ENCODE measurements at regions not wholly inside any gene's neighbourhood (a gene's known extent, or its start where the extent isn't known, plus 50 kb on each side); places are given as distances from the start of the nearest gene placed in this dataset.

- no peak for TF ChIP-seq ZFX (IDR thresholded peaks at IDR 0.05)
- TF ChIP-seq CTCF (conservative IDR thresholded peaks at IDR 0.05): no peak
- H3K27ac ChIP-seq: no peak overlapping the region
Observed at GRCh38 chr14:65210118-65210821, 108.0 kb upstream of the MAX start.

- no peak overlapping the region for H3K27ac ChIP-seq
- TF ChIP-seq CTCF (conservative IDR thresholded peaks at IDR 0.05) (no peak), ZFX (IDR thresholded peaks at IDR 0.05) (no peak)
Observed at GRCh38 chr14:65210822-65211182, 108.5 kb upstream of the MAX start.

GRCh38 chr14:65211341-65211987 lies 109.1 kb upstream of the MAX start:
- TF ChIP-seq ZFX (IDR thresholded peaks at IDR 0.05) (no peak), CTCF (conservative IDR thresholded peaks at IDR 0.05) (no peak)
- no peak overlapping the region for H3K27ac ChIP-seq

- TF ChIP-seq CTCF (conservative IDR thresholded peaks at IDR 0.05): no peak
- TF ChIP-seq ZFX (IDR thresholded peaks at IDR 0.05): no peak
- H3K27ac ChIP-seq: no peak overlapping the region
Observed at GRCh38 chr14:65213316-65213715, 111.0 kb upstream of the MAX start.

- no peak overlapping the region for H3K27ac ChIP-seq
Observed at GRCh38 chr14:65214741-65215140, 112.4 kb upstream of the MAX start.

GRCh38 chr14:65219353-65219752 lies 117.0 kb upstream of the MAX start:
- H3K27ac ChIP-seq: no peak overlapping the region
- no peak for TF ChIP-seq CTCF (conservative IDR thresholded peaks at IDR 0.05)
- TF ChIP-seq ZFX (IDR thresholded peaks at IDR 0.05): no peak

More at GRCh38 chr14:65214741-65215140, 112.4 kb upstream of the MAX start:
- TF ChIP-seq CTCF (conservative IDR thresholded peaks at IDR 0.05) (no peak; the same call in 1 of the 2 replicates), ZFX (IDR thresholded peaks at IDR 0.05) (no peak)

- TF ChIP-seq ZFX (IDR thresholded peaks at IDR 0.05) (no peak), CTCF (conservative IDR thresholded peaks at IDR 0.05) (peak; percentile 89)
- H3K27ac ChIP-seq: no peak overlapping the region
Observed at GRCh38 chr14:65222440-65222858, 120.1 kb upstream of the MAX start.

Data from C4-2B (cell line).